GM18508 (cell line): ENCODE measurements at regions not wholly inside any gene's neighbourhood (a gene's known extent, or its start where the extent isn't known, plus 50 kb on each side); places are given as distances from the start of the nearest gene placed in this dataset.

Experiments used
- ATAC-seq: cut with Tn5 transposase; IDR thresholded peaks from one replicate; pipeline ENCODE4 v1.9.1; 2021; ENCODE audit warnings: moderate number of reproducible peaks; ENCODE audit not compliant: insufficient read depth, unreplicated experiment

DNA sequence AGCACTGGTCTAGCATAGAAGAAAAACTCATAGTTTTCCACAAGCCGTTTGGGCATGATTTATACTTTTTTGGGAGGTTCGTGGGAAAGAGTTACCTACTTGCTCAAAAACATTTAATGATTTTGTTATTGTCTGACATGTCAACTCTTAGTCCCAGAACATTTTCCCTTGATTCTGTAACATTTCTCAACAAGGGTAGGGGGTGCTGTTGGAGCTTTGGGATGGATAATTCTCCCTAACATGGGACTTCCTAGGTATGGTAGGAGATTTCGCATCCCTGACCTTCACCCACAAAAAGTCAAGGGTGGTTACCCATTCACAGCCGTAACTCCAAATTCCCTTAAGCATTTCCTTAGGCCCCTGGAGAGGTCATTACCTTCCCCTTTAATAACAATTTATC is 378.0 kb downstream of the YTHDC2 start:
- ATAC-seq: no peak

DNA sequence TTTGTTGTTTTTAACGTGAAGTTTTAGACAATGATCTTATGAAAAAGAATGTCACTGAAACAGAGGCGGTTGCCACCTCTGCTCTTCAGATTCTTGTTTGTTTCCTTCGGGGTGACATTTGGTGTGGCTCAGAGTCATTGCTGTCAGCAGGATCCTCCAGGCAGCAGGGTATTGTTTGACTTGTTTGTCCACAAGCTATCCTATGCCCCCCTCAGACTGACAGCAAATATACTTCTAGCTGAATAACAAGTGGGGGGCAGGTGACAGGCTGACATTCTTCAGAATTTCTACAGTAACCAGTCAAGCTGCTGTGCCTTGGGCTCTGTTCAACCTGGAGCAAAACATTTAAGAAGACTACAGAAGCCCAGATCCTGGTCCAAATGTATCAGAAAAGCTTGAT is 383.3 kb downstream of the YTHDC2 start:
- no peak for ATAC-seq

- no peak for ATAC-seq
Measured at GRCh38 chr5:113897748-113898147, 384.3 kb downstream of the YTHDC2 start.

GRCh38 chr5:113900141-113900540 is 386.6 kb downstream of the YTHDC2 start:
- no peak for ATAC-seq

GRCh38 chr5:113900816-113901215 is 387.3 kb downstream of the YTHDC2 start:
- ATAC-seq: no peak

DNA sequence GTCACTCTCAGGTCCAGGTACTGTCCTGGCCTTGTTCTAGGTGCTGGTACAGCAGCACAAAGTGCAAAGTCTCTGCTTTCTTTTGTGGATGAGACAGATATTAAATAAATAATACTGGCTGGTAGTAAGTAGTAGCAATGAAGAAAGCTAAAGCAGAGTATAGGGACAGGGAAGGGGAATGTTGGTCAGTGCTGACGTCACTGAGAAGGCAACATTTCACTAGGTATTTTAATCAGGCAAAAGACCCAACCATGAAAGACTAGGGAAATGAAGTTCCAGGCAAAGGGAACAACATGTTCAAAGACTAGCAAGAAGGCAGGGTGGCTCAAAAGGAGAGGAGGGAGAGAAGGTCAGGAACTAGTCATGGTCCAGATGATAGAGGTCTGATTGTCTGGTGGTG is 388.2 kb downstream of the YTHDC2 start:
- no peak for ATAC-seq

DNA sequence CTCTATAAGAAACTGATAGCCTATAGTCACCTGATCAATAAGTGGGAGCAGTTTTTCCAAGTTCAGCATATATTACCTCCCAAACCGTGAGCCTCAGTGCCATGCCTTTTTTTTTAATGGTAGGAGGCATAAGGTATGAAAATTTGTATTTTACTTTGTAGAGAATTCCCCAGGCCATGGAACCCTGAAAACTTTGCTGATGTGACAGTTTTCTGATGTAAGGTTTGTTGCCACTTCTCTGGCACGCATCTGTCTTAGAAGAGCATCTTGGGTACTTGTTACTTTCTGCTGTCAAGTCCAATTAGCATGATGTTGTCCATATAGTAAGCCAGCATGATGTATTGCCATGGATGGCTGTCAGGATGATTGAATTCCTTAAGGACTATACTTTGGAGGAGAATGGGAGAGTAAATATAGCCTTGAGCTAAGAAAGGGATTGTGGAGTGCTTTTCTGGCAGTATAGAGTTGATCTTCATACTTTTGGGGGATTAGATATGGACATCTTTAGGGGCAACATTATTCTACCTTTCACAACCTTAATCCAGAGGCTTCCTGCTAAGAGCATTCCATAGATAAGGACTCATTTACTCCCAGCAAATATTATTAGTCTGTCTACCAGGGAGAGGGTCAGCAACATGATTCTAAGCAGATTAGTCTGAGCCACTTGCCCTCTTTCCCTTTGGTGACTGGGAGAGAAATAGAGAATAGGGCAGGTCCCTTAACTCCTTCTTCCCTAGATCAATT is 389.6 kb downstream of the YTHDC2 start:
- ATAC-seq: no peak

GRCh38 chr5:113909782-113910181 is 396.3 kb downstream of the YTHDC2 start:
- no peak for ATAC-seq

DNA sequence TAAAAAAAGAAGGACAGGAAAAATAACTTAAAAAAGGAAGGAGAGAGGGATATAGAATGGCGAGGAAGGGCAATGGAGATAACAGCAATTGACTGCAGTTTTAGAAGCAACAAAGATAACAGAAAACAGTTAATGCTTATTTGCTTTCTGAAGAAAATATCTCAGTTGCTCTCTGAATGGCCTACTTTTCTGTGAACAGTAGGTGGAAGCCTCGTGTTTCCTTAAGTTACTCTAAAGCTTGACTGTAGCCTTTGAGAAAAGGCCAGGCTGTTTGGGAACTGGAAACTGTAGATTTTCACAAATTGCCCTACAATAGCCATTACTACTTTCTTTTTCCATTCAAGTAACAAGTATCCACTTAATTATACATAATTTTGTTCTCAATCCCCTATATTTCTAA is 404.5 kb downstream of the YTHDC2 start:
- ATAC-seq: no peak

DNA sequence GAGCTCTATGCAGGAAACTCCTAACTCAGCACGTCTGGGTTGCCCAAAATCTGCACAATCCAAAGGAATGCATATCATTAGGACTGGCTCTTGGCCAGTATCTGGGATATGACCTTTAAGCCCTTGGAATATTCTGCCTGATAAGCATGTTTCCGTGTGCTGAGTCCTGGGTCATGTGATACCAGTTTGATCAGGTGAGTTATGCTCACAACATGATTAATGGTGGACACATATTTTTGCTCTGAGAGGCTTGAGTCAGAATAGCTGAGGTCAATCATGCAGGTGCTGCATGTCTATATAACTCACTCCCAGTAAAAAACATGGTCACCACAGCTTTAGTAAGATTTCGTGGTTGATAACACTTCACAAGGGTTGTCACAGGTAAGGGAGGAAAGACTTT is 408.8 kb downstream of the YTHDC2 start:
- no peak for ATAC-seq

DNA sequence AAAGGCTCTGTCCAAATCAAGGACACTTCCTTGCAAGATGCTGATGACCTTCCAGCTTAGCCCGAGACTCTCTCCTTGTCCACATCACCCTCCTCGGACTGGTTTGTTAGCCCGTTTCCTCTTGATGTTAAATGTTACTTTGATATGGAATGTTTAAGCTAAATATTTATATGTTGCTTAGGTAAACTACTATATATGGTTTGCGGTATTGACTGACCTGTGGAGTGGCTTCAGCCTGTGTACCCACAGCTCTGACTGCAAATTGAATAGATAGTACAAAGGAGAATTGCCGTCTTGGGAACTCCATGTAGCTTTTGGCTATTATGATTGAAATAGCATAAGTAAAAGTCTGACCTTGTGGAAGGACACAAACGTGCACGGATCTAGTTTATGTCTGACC is 422.0 kb downstream of the YTHDC2 start:
- no peak for ATAC-seq

DNA sequence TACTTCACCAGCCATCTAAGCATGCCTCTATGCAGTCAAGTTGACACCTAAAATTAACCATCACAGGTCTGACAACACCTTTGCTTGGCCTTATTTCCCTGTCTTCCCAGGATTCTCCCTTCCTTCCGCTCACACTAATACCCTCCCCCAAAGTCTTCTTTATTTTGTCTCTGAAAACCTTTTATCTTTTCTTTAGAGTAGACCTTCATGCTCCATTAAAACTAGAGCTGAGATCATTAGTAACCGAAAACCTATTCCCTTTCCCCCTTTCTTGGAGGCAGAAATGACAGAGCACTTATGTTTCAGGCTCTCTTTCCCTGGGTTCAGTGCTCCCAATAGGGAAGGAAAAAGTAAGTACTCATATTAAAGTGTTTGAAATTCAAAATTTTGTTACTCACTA is 423.8 kb downstream of the YTHDC2 start:
- ATAC-seq: no peak

DNA sequence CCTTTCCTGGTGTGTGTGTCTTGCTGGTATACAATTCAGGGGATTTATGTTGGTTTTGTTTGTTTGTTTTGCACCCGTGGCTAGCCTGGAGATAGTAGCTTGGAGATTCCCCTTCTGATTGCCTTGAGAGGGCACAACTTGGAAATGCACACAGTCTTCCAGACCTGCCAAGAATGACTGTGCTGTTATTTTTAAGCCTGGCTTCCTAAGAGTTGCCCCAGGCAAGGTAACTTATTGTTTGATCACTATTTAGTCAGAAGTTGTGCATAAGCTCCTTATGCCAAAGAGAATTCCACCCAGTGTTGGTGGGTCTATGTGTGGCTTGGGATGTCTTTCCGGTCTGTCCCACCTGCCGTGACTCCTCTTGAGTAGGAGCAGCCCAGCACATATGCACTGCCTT is 421.9 kb upstream of the KCNN2 start:
- ATAC-seq: no peak

GRCh38 chr5:113950186-113950585 is 411.7 kb upstream of the KCNN2 start:
- no peak for ATAC-seq

- ATAC-seq: no peak
Measured at GRCh38 chr5:113965225-113965624, 396.6 kb upstream of the KCNN2 start.

DNA sequence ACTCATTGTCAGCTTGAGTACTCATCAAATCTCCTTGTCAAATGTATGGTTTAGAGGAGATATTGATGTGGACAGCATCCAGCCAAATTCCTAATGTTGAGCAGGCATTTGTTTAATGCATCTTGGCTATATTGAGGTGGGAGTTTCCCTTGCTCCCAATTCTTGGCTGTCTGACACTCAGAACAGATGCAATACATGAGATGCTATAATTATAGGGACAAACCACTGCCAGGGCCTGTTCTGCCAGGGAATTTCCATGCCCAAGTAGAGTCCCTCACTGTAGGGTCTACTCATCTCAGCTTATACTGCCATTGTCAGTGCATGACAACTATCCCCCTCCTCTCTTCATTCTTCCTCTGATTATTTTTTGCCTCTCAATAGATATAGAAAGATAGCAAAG is 392.0 kb upstream of the KCNN2 start:
- ATAC-seq: no peak

DNA sequence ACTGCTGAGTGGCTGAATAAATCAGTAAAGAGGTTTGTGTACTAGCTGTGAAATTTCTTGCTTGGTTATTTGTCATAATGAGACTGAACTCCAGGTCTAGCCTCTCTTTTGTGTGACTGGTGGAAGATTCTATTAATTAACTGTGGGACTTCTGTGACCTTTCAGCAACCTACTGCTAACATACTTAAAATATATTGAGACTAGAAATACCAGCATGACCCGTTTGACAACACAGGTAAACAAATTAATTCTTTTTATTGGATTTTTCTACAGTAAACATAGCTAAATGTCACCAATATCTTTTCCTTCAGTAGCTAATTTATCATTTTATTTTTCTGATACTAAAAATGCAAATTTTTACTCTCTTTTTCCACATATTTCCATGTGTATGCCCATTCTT is 390.4 kb upstream of the KCNN2 start:
- no peak for ATAC-seq

DNA sequence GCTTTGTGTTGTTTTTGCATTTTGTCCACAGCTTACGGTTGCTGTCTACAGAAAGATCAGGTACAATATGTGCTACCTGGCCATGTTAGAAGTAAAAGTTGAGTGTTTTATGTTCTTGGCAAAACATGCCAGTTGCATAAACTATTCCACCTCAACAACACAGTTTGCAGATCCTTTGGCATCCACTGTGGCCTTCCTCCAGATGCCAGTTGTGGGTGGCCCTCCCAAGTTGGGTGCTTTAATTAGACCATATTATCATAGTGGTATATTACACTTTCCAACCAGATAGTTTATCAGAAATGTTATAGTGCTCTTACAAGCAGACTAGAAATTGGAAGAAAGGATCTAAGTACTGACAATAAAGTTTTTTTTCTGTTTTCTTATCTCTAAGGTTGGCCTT is 386.9 kb upstream of the KCNN2 start:
- no peak for ATAC-seq

GRCh38 chr5:113984928-113985327 is 376.9 kb upstream of the KCNN2 start:
- ATAC-seq: no peak

DNA sequence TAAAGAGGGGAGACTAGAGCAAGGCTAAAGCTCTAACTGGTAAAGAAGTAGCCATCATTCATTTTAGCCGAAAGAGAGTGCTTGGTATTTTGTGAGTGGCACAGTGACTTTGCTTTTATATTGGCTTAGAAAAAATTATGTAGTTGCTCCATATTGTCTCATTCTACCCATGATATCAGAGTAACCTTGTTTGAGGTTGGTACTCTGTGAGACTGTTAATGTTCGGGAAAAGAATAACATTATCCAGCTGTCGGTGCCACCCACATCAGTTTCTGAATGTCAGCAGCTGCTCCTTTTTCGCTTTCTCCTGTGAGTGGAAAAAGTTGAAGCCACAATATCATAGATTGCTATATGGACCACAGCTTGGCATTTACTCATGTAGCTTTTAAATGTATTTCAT is 376.4 kb upstream of the KCNN2 start:
- ATAC-seq: no peak

DNA sequence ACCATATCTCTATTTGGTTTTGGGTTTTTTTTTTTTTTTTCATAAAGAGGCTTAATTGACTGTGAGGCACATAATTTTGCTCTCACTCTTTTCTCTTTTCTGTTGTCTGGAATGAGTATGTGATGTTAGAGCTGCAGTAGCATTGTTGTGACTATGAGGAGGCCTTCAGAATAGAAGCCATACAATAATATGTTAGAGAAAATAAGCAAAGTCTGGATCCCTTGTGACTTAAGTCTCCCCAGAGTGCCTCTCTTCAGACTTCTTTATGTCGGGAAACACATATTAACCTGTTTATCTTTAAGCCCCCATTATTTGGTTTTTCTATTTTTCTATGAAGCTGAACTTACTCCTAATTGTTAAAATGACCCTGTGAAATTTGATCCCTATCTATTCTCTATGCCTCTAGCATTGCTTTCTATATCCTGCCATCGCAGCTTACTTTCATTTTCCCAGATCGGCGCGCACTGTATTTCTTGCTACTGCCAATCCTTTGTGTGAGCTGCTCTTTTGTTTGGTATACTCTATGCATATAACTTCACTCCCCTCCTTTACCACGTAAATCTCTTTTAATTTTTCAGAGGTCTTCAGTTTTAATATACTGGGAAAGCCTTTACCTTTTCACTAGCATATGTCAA is 372.5 kb upstream of the KCNN2 start:
- ATAC-seq: no peak

DNA sequence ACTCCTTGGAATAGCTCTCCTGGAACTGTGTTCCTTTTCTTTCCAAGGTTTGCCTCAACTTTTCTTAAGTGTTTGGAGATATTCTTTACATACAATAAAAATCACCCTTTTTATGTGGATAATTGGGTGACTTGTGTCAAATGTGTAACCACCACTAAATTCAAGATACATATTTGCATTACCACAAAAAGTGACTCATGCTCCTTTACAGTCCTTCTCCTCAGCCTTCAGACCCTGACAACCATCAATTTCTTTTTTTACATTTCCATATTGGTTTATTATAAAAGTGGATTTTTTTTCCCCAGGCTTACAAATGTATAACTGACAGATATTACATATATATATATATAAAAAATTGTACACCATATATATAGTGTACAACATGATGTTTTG is 372.0 kb upstream of the KCNN2 start:
- no peak for ATAC-seq
